Astrocyte (in vitro differentiated cells and primary cell): ENCODE measurements at regions not wholly inside any gene's neighbourhood (a gene's known extent, or its start where the extent isn't known, plus 50 kb on each side); places are given as distances from the start of the nearest gene placed in this dataset.
A peak's percentile ranks its signal among the peaks of the same experiment; 100 is the strongest.

ENCODE experiments used
- DNase-seq: peaks from one replicate; pipeline ENCODE4 v3.0.0-alpha.2; 2010; ENCODE audit warnings: low read depth
- FAIRE-seq: peaks from 2 replicates; lab custom pipeline; 2011; peaks lifted over from hg19 to GRCh38; lab: Jason Lieb, UNC
- H2AFZ ChIP-seq: 2 replicates; pipeline ENCODE4 v1.6.0; 2012; ENCODE audit warnings: low read depth, low read length, inconsistent platforms
- H3K27ac ChIP-seq: 2 replicates; pipeline ENCODE4 v1.5.1; 2011; ENCODE audit warnings: low read depth, low read length, inconsistent platforms
- H3K27me3 ChIP-seq: 2 replicates; pipeline ENCODE4 v1.6.0; 2011; ENCODE audit warnings: low read length, inconsistent platforms; ENCODE audit not compliant: insufficient read depth
- H3K36me3 ChIP-seq: 2 replicates; pipeline ENCODE4 v1.5.1; 2011; ENCODE audit warnings: low read length, inconsistent platforms; ENCODE audit not compliant: insufficient read depth
- H3K4me1 ChIP-seq: 2 replicates; pipeline ENCODE4 v1.5.1; 2011; ENCODE audit warnings: low read length, inconsistent platforms; ENCODE audit not compliant: insufficient read depth
- H3K4me2 ChIP-seq: 2 replicates; pipeline ENCODE4 v1.6.0; 2012; ENCODE audit warnings: low read length, inconsistent platforms
- H3K4me3 ChIP-seq: 2 replicates; pipeline ENCODE4 v1.5.1; 2011; ENCODE audit warnings: low read depth, mild to moderate bottlenecking, low read length, inconsistent platforms; ENCODE audit not compliant: insufficient read depth
- H3K79me2 ChIP-seq: 2 replicates; pipeline ENCODE4 v1.6.0; 2012; ENCODE audit warnings: mild to moderate bottlenecking, low read length, inconsistent platforms; ENCODE audit not compliant: insufficient read depth
- H3K9ac ChIP-seq: 2 replicates; pipeline ENCODE4 v1.6.0; 2012; ENCODE audit warnings: mild to moderate bottlenecking, low read length, inconsistent platforms
- H3K9me3 ChIP-seq: 2 replicates; pipeline ENCODE4 v1.5.1; 2012; ENCODE audit warnings: low read depth, mild to moderate bottlenecking, low read length, inconsistent platforms; ENCODE audit not compliant: insufficient read depth
- H4K20me1 ChIP-seq: 2 replicates; pipeline ENCODE4 v1.6.0; 2012; ENCODE audit warnings: low read length, inconsistent platforms; ENCODE audit not compliant: insufficient read depth
- H3K27ac Mint-ChIP-seq: one replicate; pipeline ENCODE4 v1.8.0; 2021; ENCODE audit warnings: mild to moderate bottlenecking, mixed read lengths; ENCODE audit not compliant: unreplicated experiment
- H3K27me3 Mint-ChIP-seq: one replicate; pipeline ENCODE4 v1.8.0; 2021; ENCODE audit warnings: low read depth, mixed read lengths; ENCODE audit not compliant: unreplicated experiment
- H3K36me3 Mint-ChIP-seq: one replicate; pipeline ENCODE4 v1.8.0; 2021; ENCODE audit warnings: low read depth, mixed read lengths; ENCODE audit not compliant: unreplicated experiment
- H3K4me1 Mint-ChIP-seq: one replicate; pipeline ENCODE4 v1.8.0; 2021; ENCODE audit warnings: low read depth, mixed read lengths; ENCODE audit not compliant: unreplicated experiment
- H3K4me3 Mint-ChIP-seq: one replicate; pipeline ENCODE4 v1.8.0; 2021; ENCODE audit warnings: mild to moderate bottlenecking, moderate library complexity, mixed read lengths; ENCODE audit not compliant: unreplicated experiment
- H3K9me3 Mint-ChIP-seq: one replicate; pipeline ENCODE4 v1.8.0; 2021; ENCODE audit warnings: mild to moderate bottlenecking, mixed read lengths; ENCODE audit not compliant: unreplicated experiment
- EZH2 ChIP-seq: IDR thresholded peaks from 2 replicates; pipeline ENCODE4 v1.6.1; 2012; ENCODE audit warnings: mild to moderate bottlenecking, low read length, inconsistent platforms; ENCODE audit not compliant: insufficient read depth
- TF ChIP-seq, protein P1 (sequence below): IDR thresholded peaks from 2 replicates; pipeline ENCODE4 v1.5.1; 2011; ENCODE audit warnings: low read depth, mild to moderate bottlenecking, inconsistent platforms, low read length, moderate library complexity; ENCODE audit not compliant: insufficient read depth

DNA sequence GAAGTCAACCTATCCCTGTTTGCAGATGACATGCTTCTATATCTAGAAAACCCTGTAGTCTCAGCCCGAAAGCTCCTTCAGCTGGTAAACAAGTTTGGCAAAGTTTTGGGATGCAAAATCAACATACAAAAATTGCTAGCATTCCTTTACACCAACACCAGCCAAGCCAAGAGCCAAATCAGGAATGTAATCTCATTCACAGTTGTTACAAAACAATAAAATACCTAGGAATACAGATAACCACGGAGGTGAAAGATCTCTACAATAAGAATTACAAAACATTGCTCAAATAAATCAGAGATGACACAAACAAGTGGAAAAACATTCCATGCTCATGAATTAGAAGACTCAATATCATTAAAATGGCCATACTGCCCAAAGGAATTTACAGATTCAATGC, 50.4 kb upstream of the ZNF365 start:
- no peak overlapping the region for H3K4me3 ChIP-seq
- DNase-seq: peak; percentile 49
- no peaks in the 10 kb centered on the region for H3K4me1 ChIP-seq
- H3K9ac ChIP-seq: no peak overlapping the region
- no peaks in the 10 kb centered on the region for H3K9me3 ChIP-seq
- Mint-ChIP-seq H3K27me3 (no peaks in the 10 kb centered on the region), H3K36me3 (no peaks in the 10 kb centered on the region), H3K9me3 (peaks cover 2% of the 10 kb centered on the region), H3K27ac (no peak overlapping the region), H3K4me1 (no peaks in the 10 kb centered on the region), H3K4me3 (no peak overlapping the region)
- FAIRE-seq: no peak
- H3K36me3 ChIP-seq: no peaks in the 10 kb centered on the region
- H3K27me3 ChIP-seq: no peaks in the 10 kb centered on the region
- H4K20me1 ChIP-seq: no peaks in the 10 kb centered on the region
- H2AFZ ChIP-seq: no peak overlapping the region
- no peaks in the 10 kb centered on the region for H3K79me2 ChIP-seq
- TF ChIP-seq, protein P1, sequence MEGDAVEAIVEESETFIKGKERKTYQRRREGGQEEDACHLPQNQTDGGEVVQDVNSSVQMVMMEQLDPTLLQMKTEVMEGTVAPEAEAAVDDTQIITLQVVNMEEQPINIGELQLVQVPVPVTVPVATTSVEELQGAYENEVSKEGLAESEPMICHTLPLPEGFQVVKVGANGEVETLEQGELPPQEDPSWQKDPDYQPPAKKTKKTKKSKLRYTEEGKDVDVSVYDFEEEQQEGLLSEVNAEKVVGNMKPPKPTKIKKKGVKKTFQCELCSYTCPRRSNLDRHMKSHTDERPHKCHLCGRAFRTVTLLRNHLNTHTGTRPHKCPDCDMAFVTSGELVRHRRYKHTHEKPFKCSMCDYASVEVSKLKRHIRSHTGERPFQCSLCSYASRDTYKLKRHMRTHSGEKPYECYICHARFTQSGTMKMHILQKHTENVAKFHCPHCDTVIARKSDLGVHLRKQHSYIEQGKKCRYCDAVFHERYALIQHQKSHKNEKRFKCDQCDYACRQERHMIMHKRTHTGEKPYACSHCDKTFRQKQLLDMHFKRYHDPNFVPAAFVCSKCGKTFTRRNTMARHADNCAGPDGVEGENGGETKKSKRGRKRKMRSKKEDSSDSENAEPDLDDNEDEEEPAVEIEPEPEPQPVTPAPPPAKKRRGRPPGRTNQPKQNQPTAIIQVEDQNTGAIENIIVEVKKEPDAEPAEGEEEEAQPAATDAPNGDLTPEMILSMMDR: no peak
- no peak for TF ChIP-seq EZH2
- no peak overlapping the region for H3K4me2 ChIP-seq
- no peak overlapping the region for H3K27ac ChIP-seq
